B cell (primary cell): ENCODE measurements at regions not wholly inside any gene's neighbourhood (a gene's known extent, or its start where the extent isn't known, plus 50 kb on each side); places are given as distances from the start of the nearest gene placed in this dataset.

Experiments
- ATAC-seq: fragments of 200-7000 bp; cut with Tn5 transposase; one replicate; pipeline ENCODE4 v1.10.0; 2021; ENCODE audit warnings: low read depth, mild to moderate bottlenecking, moderate number of reproducible peaks, moderate library complexity
- CTCF ChIA-PET: fragments of 350-600 bp; sonication (Branson Sonifier 250); formaldehyde crosslinking; loops from one replicate; lab custom pipeline; 2021; ENCODE audit warnings: antibody characterized with exemption, inconsistent platforms; lab: Charles Lee
- POLR2A ChIA-PET: fragments of 350-600 bp; sonication (Branson Sonifier 250); formaldehyde crosslinking; loops from one replicate; lab custom pipeline; 2021; ENCODE audit warnings: antibody characterized with exemption; lab: Charles Lee
- DNase-seq: peaks from one replicate; pipeline ENCODE4 v3.0.0; 2013
- H2AFZ ChIP-seq: 2 replicates; pipeline ENCODE4 v1.6.1; 2012; ENCODE audit warnings: mild to moderate bottlenecking, low read depth, low read length; ENCODE audit not compliant: insufficient read depth, poor library complexity, severe bottlenecking
- H3K27ac ChIP-seq, 2 donors: 1 replicate in 1 of 2; 2 replicates in 1 of 2; pipeline ENCODE4 v1.5.1; 2012 to 2013; ENCODE audit warnings: low read length in 2 of 2, mild to moderate bottlenecking in 2 of 2, moderate library complexity in 1 of 2
- H3K27me3 ChIP-seq, 4 experiments: fragments of 200-600 bp in 1 of 4; sonication (generic) in 1 of 4; replicated peaks in 1 of 4; 1 replicate in 2 of 4; 2 replicates in 2 of 4; pipeline versions ENCODE4 v1.6.1 to v1.7.0; 2013 to 2016; ENCODE audit warnings: low read length in 3 of 4, mild to moderate bottlenecking in 2 of 4, mixed read lengths in 1 of 4, moderate library complexity in 1 of 4; ENCODE audit not compliant: insufficient read depth in 4 of 4, control insufficient read depth in 3 of 4; ENCODE audit errors: control extremely low read depth in 1 of 4
- H3K36me3 ChIP-seq, 2 experiments: replicated peaks in 1 of 2; 1 replicate in 1 of 2; 2 replicates in 1 of 2; pipeline versions ENCODE4 v1.6.1 to v1.7.1; 2013; ENCODE audit warnings: low read length in 1 of 2; ENCODE audit not compliant: insufficient read depth in 2 of 2, control insufficient read depth in 1 of 2; ENCODE audit errors: control extremely low read depth in 1 of 2, extremely low read depth in 1 of 2
- H3K4me1 ChIP-seq, 2 donors: fragments of 200-600 bp in 1 of 2; sonication (generic) in 1 of 2; 1 replicate in 1 of 2; 2 replicates in 1 of 2; pipeline versions ENCODE4 v1.5.1 to v1.6.1; 2013 to 2017; ENCODE audit warnings: low read length in 2 of 2; ENCODE audit not compliant: control insufficient read depth in 2 of 2, insufficient read depth in 2 of 2
- H3K4me2 ChIP-seq: replicated peaks from 2 replicates; pipeline ENCODE3; 2012; ENCODE audit warnings: mild to moderate bottlenecking, low read depth, low read length; ENCODE audit not compliant: poor library complexity, severe bottlenecking
- H3K4me3 ChIP-seq, 5 experiments: fragments of 200-600 bp in 1 of 5; sonication (generic) in 1 of 5; 1 replicate in 3 of 5; 2 replicates in 2 of 5; pipeline versions ENCODE4 v1.5.1 to v1.7.0; 2011 to 2016; ENCODE audit warnings: low read length in 4 of 5, mild to moderate bottlenecking in 4 of 5, low read depth in 2 of 5, control low read depth in 1 of 5, moderate library complexity in 1 of 5; ENCODE audit not compliant: insufficient read depth in 1 of 5; ENCODE audit errors: control extremely low read depth in 1 of 5, extremely low read depth in 1 of 5
- H3K79me2 ChIP-seq: fragments of 200-600 bp; sonication (generic); one replicate; pipeline ENCODE4 v1.6.0; 2016; ENCODE audit warnings: low read length; ENCODE audit not compliant: control insufficient read depth, insufficient read depth
- H3K9ac ChIP-seq: fragments of 200-600 bp; sonication (generic); 2 replicates; pipeline ENCODE4 v1.6.1; 2017; ENCODE audit warnings: mild to moderate bottlenecking, low read length, moderate library complexity
- H3K9me3 ChIP-seq, 3 donors: one replicate each; pipeline versions ENCODE4 v1.6.1 to v1.7.1; 2013; ENCODE audit warnings: low read length in 2 of 3; ENCODE audit not compliant: control insufficient read depth in 2 of 3, insufficient read depth in 1 of 3; ENCODE audit errors: control extremely low read depth in 1 of 3
- H4K20me1 ChIP-seq: 2 replicates; pipeline ENCODE4 v1.6.0; 2012; ENCODE audit warnings: mild to moderate bottlenecking, low read length; ENCODE audit not compliant: insufficient read depth, control insufficient read depth, poor library complexity, severe bottlenecking
- H3K27ac Mint-ChIP-seq: one replicate; pipeline ENCODE4 v1.8.0; 2021; ENCODE audit warnings: mixed read lengths
- H3K27me3 Mint-ChIP-seq: one replicate; pipeline ENCODE4 v1.8.0; 2021; ENCODE audit warnings: mixed read lengths
- H3K4me1 Mint-ChIP-seq: one replicate; pipeline ENCODE4 v1.8.0; 2021; ENCODE audit warnings: mixed read lengths
- H3K4me3 Mint-ChIP-seq: one replicate; pipeline ENCODE4 v1.8.0; 2021; ENCODE audit warnings: mixed read lengths
- H3K9me3 Mint-ChIP-seq: one replicate; pipeline ENCODE4 v1.8.0; 2022; ENCODE audit warnings: mixed read lengths; ENCODE audit not compliant: insufficient read depth
- EZH2 ChIP-seq: IDR thresholded peaks from 2 replicates; pipeline ENCODE4 v1.6.1; 2012; ENCODE audit warnings: borderline replicate concordance, low read depth, mild to moderate bottlenecking, moderate library complexity, low read length; ENCODE audit not compliant: insufficient read depth, poor library complexity, severe bottlenecking
- WGBS: methylation state at CpG from one replicate; pipeline ENCODE4 v1.1.5; 2013; ENCODE audit warnings: missing lambda C conversion rate; ENCODE audit not compliant: insufficient coverage; 5-methylcytosine and 5-hydroxymethylcytosine counted together
- intact Hi-C: fragments of 100-400 bp; cut with micrococcal nuclease; formaldehyde crosslinking; loops from one replicate; pipeline ENCODE4 v1.10.0; 2022
- TF ChIP-seq, protein P1 (sequence below): fragments of 200-600 bp; IDR thresholded peaks from one replicate; pipeline ENCODE4 v1.8.0; 2022; ENCODE audit warnings: antibody characterized with exemption, mild to moderate bottlenecking

GRCh38 chr6:90694802-90695201 lies 107.9 kb upstream of the MAP3K7 start:
- TF ChIP-seq, protein P1, sequence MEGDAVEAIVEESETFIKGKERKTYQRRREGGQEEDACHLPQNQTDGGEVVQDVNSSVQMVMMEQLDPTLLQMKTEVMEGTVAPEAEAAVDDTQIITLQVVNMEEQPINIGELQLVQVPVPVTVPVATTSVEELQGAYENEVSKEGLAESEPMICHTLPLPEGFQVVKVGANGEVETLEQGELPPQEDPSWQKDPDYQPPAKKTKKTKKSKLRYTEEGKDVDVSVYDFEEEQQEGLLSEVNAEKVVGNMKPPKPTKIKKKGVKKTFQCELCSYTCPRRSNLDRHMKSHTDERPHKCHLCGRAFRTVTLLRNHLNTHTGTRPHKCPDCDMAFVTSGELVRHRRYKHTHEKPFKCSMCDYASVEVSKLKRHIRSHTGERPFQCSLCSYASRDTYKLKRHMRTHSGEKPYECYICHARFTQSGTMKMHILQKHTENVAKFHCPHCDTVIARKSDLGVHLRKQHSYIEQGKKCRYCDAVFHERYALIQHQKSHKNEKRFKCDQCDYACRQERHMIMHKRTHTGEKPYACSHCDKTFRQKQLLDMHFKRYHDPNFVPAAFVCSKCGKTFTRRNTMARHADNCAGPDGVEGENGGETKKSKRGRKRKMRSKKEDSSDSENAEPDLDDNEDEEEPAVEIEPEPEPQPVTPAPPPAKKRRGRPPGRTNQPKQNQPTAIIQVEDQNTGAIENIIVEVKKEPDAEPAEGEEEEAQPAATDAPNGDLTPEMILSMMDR = no peak
- no peak for TF ChIP-seq EZH2
- Mint-ChIP-seq H3K27me3 (peaks cover 30% of the 10 kb centered on the region), H3K4me3 (no peak overlapping the region), H3K27ac (no peak overlapping the region), H3K9me3 (peaks cover 3% of the 10 kb centered on the region), H3K4me1 (no peaks in the 10 kb centered on the region)
- H3K9me3 ChIP-seq = peaks cover 0 to 8% (median 8%) of the 10 kb centered on the region in 3 donors
- no peak for ATAC-seq
- ChIA-PET CTCF (no interaction called here), POLR2A (no interaction called here)
- DNase-seq = no peak
- no peak overlapping the region for H3K9ac ChIP-seq
- H3K27me3 ChIP-seq = peaks cover 0 to 6% (median 0%) of the 10 kb centered on the region in 4 experiments
- intact Hi-C loops = no loop called here
- no peaks in the 10 kb centered on the region for H3K36me3 ChIP-seq
- no peak overlapping the region for H3K27ac ChIP-seq
- no peak overlapping the region for H2AFZ ChIP-seq
- 90% methylated on average over 2 of the region's 2 CpGs for WGBS
- H3K4me3 ChIP-seq = no peak overlapping the region
- no peak overlapping the region for H3K4me2 ChIP-seq
- H3K79me2 ChIP-seq = no peaks in the 10 kb centered on the region
- H3K4me1 ChIP-seq = no peaks in the 10 kb centered on the region
- H4K20me1 ChIP-seq = no peaks in the 10 kb centered on the region

- Histone ChIP-seq H4K20me1 (no peaks in the 10 kb centered on the region), H3K4me1 (no peaks in the 10 kb centered on the region), H3K27ac (no peak overlapping the region), H3K79me2 (no peaks in the 10 kb centered on the region), H2AFZ (no peak overlapping the region), H3K36me3 (no peaks in the 10 kb centered on the region), H3K4me2 (no peak overlapping the region), H3K9me3 (peaks cover 0 to 8% (median 8%) of the 10 kb centered on the region in 3 donors), H3K27me3 (peaks cover 0 to 6% (median 0%) of the 10 kb centered on the region in 4 experiments), H3K9ac (no peak overlapping the region), H3K4me3 (no peak overlapping the region)
- Mint-ChIP-seq H3K27ac (no peak overlapping the region), H3K4me3 (no peak overlapping the region), H3K9me3 (peaks cover 3% of the 10 kb centered on the region), H3K27me3 (peaks cover 27% of the 10 kb centered on the region), H3K4me1 (no peaks in the 10 kb centered on the region)
- intact Hi-C loops = no loop called here
- ATAC-seq (no peak), DNase-seq (no peak)
- CTCF ChIA-PET = no interaction called here
- 67% methylated on average over 1 of the region's 1 CpG for WGBS
- POLR2A ChIA-PET = no interaction called here
- TF ChIP-seq, protein P1 = no peak
- TF ChIP-seq EZH2 = no peak
These were observed 105.0 kb upstream of the MAP3K7 start for GRCh38 chr6:90691823-90692222.
